NB4 (cell line): ENCODE measurements at regions not wholly inside any gene's neighbourhood (a gene's known extent, or its start where the extent isn't known, plus 50 kb on each side); places are given as distances from the start of the nearest gene placed in this dataset.
"Not testable (repeated sequence)": the region's sequence is repeated elsewhere in the genome, so short reads cannot be mapped to it uniquely, and the experiment has no call there.

Experiments
- DNase-seq: peaks from one replicate; pipeline ENCODE4 v3.0.0; 2010; ENCODE audit warnings: low read depth
- H3K4me3 ChIP-seq: one replicate; pipeline ENCODE4 v1.5.1; 2011; ENCODE audit warnings: mild to moderate bottlenecking, low read depth, low read length, moderate library complexity
- MAX ChIP-seq: IDR thresholded peaks from 2 replicates; pipeline ENCODE4 v1.6.1; 2011; ENCODE audit warnings: low read depth, low read length
- MYC ChIP-seq: IDR thresholded peaks from 2 replicates; pipeline ENCODE4 v1.6.1; 2011; ENCODE audit warnings: low read depth, low read length
- POLR2A ChIP-seq: IDR thresholded peaks from 2 replicates; pipeline ENCODE4 v1.6.1; 2011; ENCODE audit warnings: mild to moderate bottlenecking; ENCODE audit not compliant: insufficient read length; ENCODE audit errors: extremely low read depth
- TF ChIP-seq, protein P1 (sequence below): IDR thresholded peaks from one replicate; pipeline ENCODE4 v1.5.1; 2012; ENCODE audit warnings: low read depth, low read length

DNA sequence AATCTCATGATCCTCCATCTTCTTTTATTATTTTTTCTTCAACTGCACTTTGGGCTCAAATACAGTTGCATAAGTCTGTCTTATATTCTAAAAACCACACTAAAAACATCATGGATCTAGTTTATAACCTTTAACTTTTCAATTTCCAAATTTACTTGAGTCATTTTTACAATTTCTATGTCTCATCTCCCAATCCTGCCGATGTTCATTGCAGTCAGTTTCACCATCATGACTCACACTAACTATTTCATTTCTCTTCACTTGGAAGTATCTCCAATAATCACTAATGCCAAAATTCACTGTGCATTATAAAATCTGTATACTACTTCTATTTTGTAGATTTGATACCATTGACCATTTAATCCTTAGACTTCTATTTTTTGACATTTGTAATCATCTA is 806.9 kb upstream of the SORCS1 start:
- H3K4me3 ChIP-seq, result no peak overlapping the region
- TF ChIP-seq POLR2A (no peak), MAX (no peak), MYC (no peak)
- TF ChIP-seq, protein P1, sequence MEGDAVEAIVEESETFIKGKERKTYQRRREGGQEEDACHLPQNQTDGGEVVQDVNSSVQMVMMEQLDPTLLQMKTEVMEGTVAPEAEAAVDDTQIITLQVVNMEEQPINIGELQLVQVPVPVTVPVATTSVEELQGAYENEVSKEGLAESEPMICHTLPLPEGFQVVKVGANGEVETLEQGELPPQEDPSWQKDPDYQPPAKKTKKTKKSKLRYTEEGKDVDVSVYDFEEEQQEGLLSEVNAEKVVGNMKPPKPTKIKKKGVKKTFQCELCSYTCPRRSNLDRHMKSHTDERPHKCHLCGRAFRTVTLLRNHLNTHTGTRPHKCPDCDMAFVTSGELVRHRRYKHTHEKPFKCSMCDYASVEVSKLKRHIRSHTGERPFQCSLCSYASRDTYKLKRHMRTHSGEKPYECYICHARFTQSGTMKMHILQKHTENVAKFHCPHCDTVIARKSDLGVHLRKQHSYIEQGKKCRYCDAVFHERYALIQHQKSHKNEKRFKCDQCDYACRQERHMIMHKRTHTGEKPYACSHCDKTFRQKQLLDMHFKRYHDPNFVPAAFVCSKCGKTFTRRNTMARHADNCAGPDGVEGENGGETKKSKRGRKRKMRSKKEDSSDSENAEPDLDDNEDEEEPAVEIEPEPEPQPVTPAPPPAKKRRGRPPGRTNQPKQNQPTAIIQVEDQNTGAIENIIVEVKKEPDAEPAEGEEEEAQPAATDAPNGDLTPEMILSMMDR, result no peak
- no peak for DNase-seq

GRCh38 chr10:107970512-107970911 is 806.0 kb upstream of the SORCS1 start:
- H3K4me3 ChIP-seq, result no peak overlapping the region
- DNase-seq, result no peak
- TF ChIP-seq POLR2A (no peak), MAX (no peak), MYC (no peak)
- TF ChIP-seq, protein P1, result no peak

GRCh38 chr10:107969936-107970335 is 805.4 kb upstream of the SORCS1 start:
- TF ChIP-seq MYC (no peak), MAX (no peak), POLR2A (no peak)
- TF ChIP-seq, protein P1, result no peak
- DNase-seq, result no peak
- no peak overlapping the region for H3K4me3 ChIP-seq

GRCh38 chr10:107966826-107967225 is 802.3 kb upstream of the SORCS1 start:
- DNase-seq, result no peak

DNA sequence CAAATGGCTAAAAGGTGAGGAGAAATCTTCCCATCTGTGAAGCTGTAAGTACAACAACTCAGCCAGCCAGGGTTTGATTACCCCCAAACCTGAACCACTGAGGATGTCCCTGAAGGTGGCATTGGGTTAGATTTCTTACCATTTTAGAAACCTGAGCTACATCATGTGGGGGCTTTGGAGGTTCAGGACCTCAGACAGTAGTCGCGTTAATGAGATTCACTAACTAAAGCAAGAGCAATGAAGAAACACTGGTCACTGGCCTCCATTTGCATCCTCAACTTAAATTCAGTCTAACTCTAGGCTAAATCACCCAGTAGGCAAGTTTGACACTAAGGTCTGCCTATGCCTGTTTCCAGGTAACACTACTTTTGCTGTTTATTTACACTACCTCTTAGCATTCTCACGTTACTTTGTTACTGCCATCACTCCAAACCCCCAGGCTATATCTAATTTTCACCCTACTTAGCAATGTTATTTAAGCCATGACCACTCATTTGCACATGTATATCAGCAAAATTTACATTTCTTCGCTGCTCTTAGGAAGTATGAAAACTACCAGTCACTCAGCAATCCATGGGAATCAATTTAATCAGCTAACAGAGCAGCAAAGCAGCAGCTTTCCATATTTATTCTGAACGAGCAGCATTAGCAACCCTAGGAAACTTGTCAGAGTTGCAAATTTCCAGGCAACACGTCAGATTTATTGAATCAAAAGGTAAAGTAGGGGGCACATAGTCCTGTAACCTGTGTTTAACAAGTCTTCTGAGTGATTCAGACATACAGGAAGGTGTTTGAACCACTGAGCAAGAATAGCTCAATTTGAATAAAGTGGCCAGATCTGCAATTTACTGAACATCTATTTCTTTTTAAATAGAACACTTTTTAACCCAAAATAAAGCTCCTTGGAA is 788.4 kb upstream of the SORCS1 start:
- TF ChIP-seq, protein P1, result no peak
- TF ChIP-seq MYC (no peak), MAX (no peak), POLR2A (no peak)
- DNase-seq, result no peak
- H3K4me3 ChIP-seq, result no peak overlapping the region

More at GRCh38 chr10:107966826-107967225, 802.3 kb upstream of the SORCS1 start:
- H3K4me3 ChIP-seq, result no peak overlapping the region
- no peak for TF ChIP-seq MYC
- TF ChIP-seq, protein P1, result no peak

GRCh38 chr10:107950411-107951062 is 786.0 kb upstream of the SORCS1 start:
- not testable (repeated sequence) for DNase-seq, H3K4me3 ChIP-seq
